GM18505 (cell line): ENCODE measurements at regions not wholly inside any gene's neighbourhood (a gene's known extent, or its start where the extent isn't known, plus 50 kb on each side); places are given as distances from the start of the nearest gene placed in this dataset.
"Not testable (repeated sequence)": the region's sequence is repeated elsewhere in the genome, so short reads cannot be mapped to it uniquely, and the experiment has no call there.

Source experiments
- ATAC-seq: cut with Tn5 transposase; IDR thresholded peaks from one replicate; pipeline ENCODE4 v1.9.1; 2021; ENCODE audit not compliant: unreplicated experiment
- POLR2A ChIP-seq: IDR thresholded peaks from 4 replicates; pipeline ENCODE4 v1.6.1; 2011; ENCODE audit warnings: borderline replicate concordance; ENCODE audit not compliant: insufficient read depth, insufficient read length; ENCODE audit errors: extremely low read depth

- TF ChIP-seq POLR2A, result no peak
- ATAC-seq, result no peak
Measured at GRCh38 chr12:126914170-126914793, 1352.7 kb upstream of the TMEM132C start.

GRCh38 chr12:126915309-126915708 is 1351.7 kb upstream of the TMEM132C start:
- ATAC-seq, result no peak
- TF ChIP-seq POLR2A, result no peak

- ATAC-seq, result peak; percentile 61
- no peak for TF ChIP-seq POLR2A
Measured at GRCh38 chr12:126926023-126926594, 1340.9 kb upstream of the TMEM132C start.

GRCh38 chr12:126930234-126930633 is 1336.7 kb upstream of the TMEM132C start:
- no peak for TF ChIP-seq POLR2A
- ATAC-seq, result no peak

GRCh38 chr12:126932156-126932555 is 1334.8 kb upstream of the TMEM132C start:
- TF ChIP-seq POLR2A, result no peak
- no peak for ATAC-seq

- TF ChIP-seq POLR2A, result no peak
- ATAC-seq, result no peak
Measured at GRCh38 chr12:126935435-126935834, 1331.5 kb upstream of the TMEM132C start.

GRCh38 chr12:126936181-126936851 is 1330.7 kb upstream of the TMEM132C start:
- TF ChIP-seq POLR2A, result no peak
- no peak for ATAC-seq

- no peak for ATAC-seq
- no peak for TF ChIP-seq POLR2A
Measured at GRCh38 chr12:126937431-126937830, 1329.5 kb upstream of the TMEM132C start.

GRCh38 chr12:126944684-126945083 is 1322.3 kb upstream of the TMEM132C start:
- no peak for TF ChIP-seq POLR2A
- ATAC-seq, result no peak

GRCh38 chr12:126946958-126947357 is 1320.0 kb upstream of the TMEM132C start:
- not testable (repeated sequence) for ATAC-seq

- TF ChIP-seq POLR2A, result no peak
- no peak for ATAC-seq
Measured at GRCh38 chr12:126949558-126949957, 1317.4 kb upstream of the TMEM132C start.

GRCh38 chr12:126950266-126950665 is 1316.7 kb upstream of the TMEM132C start:
- no peak for ATAC-seq
- no peak for TF ChIP-seq POLR2A

- ATAC-seq, result no peak
- TF ChIP-seq POLR2A, result no peak
Measured at GRCh38 chr12:126952096-126953007, 1314.6 kb upstream of the TMEM132C start.
